ENCODE measurements at regions not wholly inside any gene's neighbourhood (a gene's known extent, or its start where the extent isn't known, plus 50 kb on each side); places are given as distances from the start of the nearest gene placed in this dataset.

DNA sequence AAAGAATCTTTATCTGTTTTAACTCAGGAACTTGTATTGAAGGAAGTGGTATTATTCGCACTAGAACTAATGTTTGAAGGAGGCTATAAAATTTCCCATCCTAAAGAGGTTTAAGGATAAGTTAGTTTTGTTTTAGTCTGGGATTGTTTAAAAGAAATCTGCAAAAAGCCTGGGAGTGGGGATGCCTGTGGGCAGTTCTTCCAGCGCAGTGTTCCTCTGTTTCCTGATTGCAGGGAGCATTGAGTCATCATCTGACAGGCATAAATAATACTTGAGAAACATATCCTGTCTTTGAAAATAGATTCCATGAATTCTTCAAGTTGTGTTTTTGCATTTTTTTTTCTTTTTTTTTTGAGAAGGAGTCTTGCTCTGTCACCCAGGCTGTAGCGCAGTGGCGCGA lies 350.8 kb upstream of the PTBP2 start:
- Histone ChIP-seq H3K27me3 (no peaks in the 10 kb centered on the region), H3K4me1 (no peaks in the 10 kb centered on the region), H3K27ac (replicated peaks in 1 of 4) (no peak overlapping the region), H3K36me3 (no peaks in the 10 kb centered on the region), H3K9me3 (no peaks in the 10 kb centered on the region), H3K4me3 (no peak overlapping the region)
- WGBS = 55% methylated on average over 5 of the region's 5 CpGs
- intact Hi-C loops (cut with DNase I) = no loop called here
- TF ChIP-seq POLR2AphosphoS5 (IDR thresholded peaks at IDR 0.05) = no peak
- TF ChIP-seq, protein P1, sequence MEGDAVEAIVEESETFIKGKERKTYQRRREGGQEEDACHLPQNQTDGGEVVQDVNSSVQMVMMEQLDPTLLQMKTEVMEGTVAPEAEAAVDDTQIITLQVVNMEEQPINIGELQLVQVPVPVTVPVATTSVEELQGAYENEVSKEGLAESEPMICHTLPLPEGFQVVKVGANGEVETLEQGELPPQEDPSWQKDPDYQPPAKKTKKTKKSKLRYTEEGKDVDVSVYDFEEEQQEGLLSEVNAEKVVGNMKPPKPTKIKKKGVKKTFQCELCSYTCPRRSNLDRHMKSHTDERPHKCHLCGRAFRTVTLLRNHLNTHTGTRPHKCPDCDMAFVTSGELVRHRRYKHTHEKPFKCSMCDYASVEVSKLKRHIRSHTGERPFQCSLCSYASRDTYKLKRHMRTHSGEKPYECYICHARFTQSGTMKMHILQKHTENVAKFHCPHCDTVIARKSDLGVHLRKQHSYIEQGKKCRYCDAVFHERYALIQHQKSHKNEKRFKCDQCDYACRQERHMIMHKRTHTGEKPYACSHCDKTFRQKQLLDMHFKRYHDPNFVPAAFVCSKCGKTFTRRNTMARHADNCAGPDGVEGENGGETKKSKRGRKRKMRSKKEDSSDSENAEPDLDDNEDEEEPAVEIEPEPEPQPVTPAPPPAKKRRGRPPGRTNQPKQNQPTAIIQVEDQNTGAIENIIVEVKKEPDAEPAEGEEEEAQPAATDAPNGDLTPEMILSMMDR (IDR thresholded peaks at IDR 0.05) = no peak
- TF ChIP-seq EP300 (IDR thresholded peaks at IDR 0.05) = no peak
- TF ChIP-seq POLR2A (IDR thresholded peaks at IDR 0.05; ENCODE audit: low read depth) = no peak
- no peak for DNase-seq (ENCODE audit: extremely low spot score)

DNA sequence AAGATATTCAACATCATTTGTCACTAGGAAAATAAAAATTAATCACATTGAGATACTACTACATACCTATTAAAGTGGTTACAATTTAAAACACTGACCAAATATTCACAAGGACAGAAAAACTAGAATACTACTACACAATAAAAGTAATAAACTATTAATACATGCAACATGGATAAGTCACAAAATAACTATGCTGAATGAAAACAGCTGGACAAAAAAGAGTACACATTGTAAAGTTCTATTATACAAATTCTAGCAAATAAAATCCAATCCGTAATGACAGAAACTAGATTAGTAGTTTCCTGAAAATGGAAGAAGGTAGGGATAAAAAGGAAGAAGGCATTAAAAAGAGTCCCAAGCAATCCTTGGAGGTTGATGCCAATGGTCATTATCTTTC lies 348.7 kb upstream of the PTBP2 start:
- Histone ChIP-seq H3K27ac (replicated peaks in 1 of 4) (no peak overlapping the region), H3K4me1 (no peaks in the 10 kb centered on the region), H3K36me3 (no peaks in the 10 kb centered on the region), H3K9me3 (no peaks in the 10 kb centered on the region), H3K4me3 (no peak overlapping the region), H3K27me3 (no peaks in the 10 kb centered on the region)
- intact Hi-C loops (cut with DNase I) = no loop called here
- no peak for TF ChIP-seq POLR2AphosphoS5 (IDR thresholded peaks at IDR 0.05)
- TF ChIP-seq POLR2A (IDR thresholded peaks at IDR 0.05; ENCODE audit: low read depth) = no peak
- no peak for TF ChIP-seq EP300 (IDR thresholded peaks at IDR 0.05)
- TF ChIP-seq, protein P1 (IDR thresholded peaks at IDR 0.05) = no peak
- no peak for DNase-seq (ENCODE audit: extremely low spot score)
- WGBS = 86% methylated on average over 1 of the region's 1 CpG

DNA sequence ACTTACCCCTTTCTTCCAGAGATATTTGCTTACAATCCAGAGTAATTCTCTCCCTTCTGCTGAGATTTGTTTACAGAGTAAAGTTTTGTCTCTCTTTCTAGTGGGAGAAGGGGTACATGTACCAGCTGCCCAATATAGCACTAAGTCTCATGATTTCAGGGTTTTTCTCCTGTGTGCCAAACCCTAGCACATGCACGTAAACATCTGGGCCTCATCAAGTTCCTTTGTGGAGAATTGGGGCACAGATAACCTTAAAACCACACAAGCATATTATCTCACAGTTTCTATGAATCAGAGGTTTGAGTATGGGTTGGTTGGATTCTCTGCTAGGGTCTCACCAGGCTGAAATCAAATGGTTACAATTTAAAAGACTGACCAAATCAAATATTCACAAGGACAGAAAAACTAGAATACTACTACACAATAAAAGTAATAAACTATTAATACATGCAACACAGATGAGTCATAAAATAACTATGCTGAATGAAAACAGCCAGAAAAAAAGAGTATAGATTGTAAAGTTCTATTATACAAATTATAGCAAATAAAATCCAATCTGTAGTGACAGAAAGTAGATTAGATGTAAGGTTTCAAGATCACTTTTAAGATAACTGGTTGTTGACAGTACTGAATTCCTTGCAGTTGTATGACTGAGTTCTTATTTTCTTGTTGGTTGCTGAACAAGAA lies 347.4 kb upstream of the PTBP2 start:
- no peak for TF ChIP-seq EP300 (IDR thresholded peaks at IDR 0.05)
- TF ChIP-seq POLR2A (IDR thresholded peaks at IDR 0.05; ENCODE audit: low read depth) = no peak
- TF ChIP-seq, protein P1 (IDR thresholded peaks at IDR 0.05) = no peak
- H3K36me3 ChIP-seq = no peaks in the 10 kb centered on the region
- H3K9me3 ChIP-seq = no peaks in the 10 kb centered on the region
- H3K4me3 ChIP-seq = no peak overlapping the region
- no peaks in the 10 kb centered on the region for H3K4me1 ChIP-seq
- no peak for DNase-seq (ENCODE audit: extremely low spot score)
- H3K27ac ChIP-seq (replicated peaks in 1 of 4) = no peak overlapping the region
- intact Hi-C loops (cut with DNase I) = no loop called here
- no peaks in the 10 kb centered on the region for H3K27me3 ChIP-seq
- WGBS = 100% methylated on average over 1 of the region's 1 CpG

DNA sequence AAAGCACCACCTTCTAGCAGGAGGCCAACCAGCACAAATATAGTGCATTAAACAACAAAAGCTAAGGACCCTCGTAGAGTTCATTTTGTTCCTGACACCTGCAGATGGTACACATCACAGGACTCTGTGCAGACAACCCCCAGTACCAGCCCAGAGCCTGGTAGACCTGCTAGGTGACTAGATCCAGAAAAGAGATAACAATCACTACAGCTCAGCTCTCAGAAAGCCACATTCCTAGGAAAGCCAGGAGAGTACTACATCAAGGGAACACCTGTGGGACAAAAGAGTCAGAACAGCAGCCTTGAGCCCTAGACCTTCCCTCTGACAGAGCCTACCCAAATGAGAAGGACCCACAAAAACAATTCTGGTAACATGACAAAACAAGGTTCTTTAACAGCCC lies 344.7 kb upstream of the PTBP2 start:
- Histone ChIP-seq H3K4me1 (no peaks in the 10 kb centered on the region), H3K27me3 (no peaks in the 10 kb centered on the region), H3K4me3 (no peak overlapping the region), H3K36me3 (no peaks in the 10 kb centered on the region), H3K9me3 (no peaks in the 10 kb centered on the region), H3K27ac (replicated peaks in 1 of 4) (no peak overlapping the region)
- WGBS = 79% methylated on average over 1 of the region's 1 CpG
- DNase-seq (ENCODE audit: extremely low spot score) = no peak
- TF ChIP-seq POLR2AphosphoS5 (IDR thresholded peaks at IDR 0.05) (no peak), EP300 (IDR thresholded peaks at IDR 0.05) (no peak), POLR2A (IDR thresholded peaks at IDR 0.05; ENCODE audit: low read depth) (no peak)
- TF ChIP-seq, protein P1 (IDR thresholded peaks at IDR 0.05) = no peak
- intact Hi-C loops (cut with DNase I) = no loop called here

DNA sequence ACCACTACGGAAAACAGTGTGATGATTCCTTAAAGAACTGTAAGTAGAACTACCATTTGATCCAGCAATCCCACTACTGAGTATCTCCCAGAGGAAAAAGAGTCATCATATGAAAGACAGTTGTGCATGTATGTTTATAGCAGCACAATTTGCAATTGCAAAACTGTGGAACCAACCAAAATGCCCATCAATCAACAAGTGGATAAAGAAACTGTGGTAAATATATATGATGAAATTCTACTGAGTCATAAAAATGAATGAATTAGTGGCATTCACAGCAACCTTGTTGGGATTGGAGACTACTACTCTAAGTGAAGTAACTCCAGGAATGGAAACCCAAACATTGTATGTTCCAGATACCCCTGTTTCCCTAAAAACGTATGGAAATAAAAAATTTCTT lies 337.0 kb upstream of the PTBP2 start:
- 79% methylated on average over 2 of the region's 2 CpGs for WGBS

More for the DNA sequence above, 337.0 kb upstream of the PTBP2 start:
- peaks cover 0 to 5% (median 0%) of the 10 kb centered on the region in 4 donors for H3K4me1 ChIP-seq
- H3K4me3 ChIP-seq = no peak overlapping the region
- peaks cover 0 to 12% (median 5%) of the 10 kb centered on the region in 4 donors for H3K9me3 ChIP-seq
- intact Hi-C loops (cut with DNase I) = no loop called here
- H3K27me3 ChIP-seq = no peaks in the 10 kb centered on the region
- no peak for DNase-seq (ENCODE audit: extremely low spot score)
- H3K27ac ChIP-seq (replicated peaks in 1 of 4) = no peak overlapping the region
- H3K36me3 ChIP-seq = no peaks in the 10 kb centered on the region
- TF ChIP-seq POLR2AphosphoS5 (IDR thresholded peaks at IDR 0.05) (no peak), EP300 (IDR thresholded peaks at IDR 0.05) (no peak), POLR2A (IDR thresholded peaks at IDR 0.05; ENCODE audit: low read depth) (no peak)
- TF ChIP-seq, protein P1 (IDR thresholded peaks at IDR 0.05) = no peak
